ENCODE measurements at regions not wholly inside any gene's neighbourhood (a gene's known extent, or its start where the extent isn't known, plus 50 kb on each side); places are given as distances from the start of the nearest gene placed in this dataset.

GRCh38 chr3:10732292-10732691 lies 83.7 kb upstream of the SLC6A11 start:
- TF ChIP-seq EZH2 (IDR thresholded peaks at IDR 0.05; ENCODE audit: insufficient read depth, poor library complexity, severe bottlenecking) (no peak), EZH2phosphoT487 (IDR thresholded peaks at IDR 0.05; ENCODE audit: insufficient read depth, low read depth) (no peak)
